ENCODE measurements at regions not wholly inside any gene's neighbourhood (a gene's known extent, or its start where the extent isn't known, plus 50 kb on each side); places are given as distances from the start of the nearest gene placed in this dataset.

DNA sequence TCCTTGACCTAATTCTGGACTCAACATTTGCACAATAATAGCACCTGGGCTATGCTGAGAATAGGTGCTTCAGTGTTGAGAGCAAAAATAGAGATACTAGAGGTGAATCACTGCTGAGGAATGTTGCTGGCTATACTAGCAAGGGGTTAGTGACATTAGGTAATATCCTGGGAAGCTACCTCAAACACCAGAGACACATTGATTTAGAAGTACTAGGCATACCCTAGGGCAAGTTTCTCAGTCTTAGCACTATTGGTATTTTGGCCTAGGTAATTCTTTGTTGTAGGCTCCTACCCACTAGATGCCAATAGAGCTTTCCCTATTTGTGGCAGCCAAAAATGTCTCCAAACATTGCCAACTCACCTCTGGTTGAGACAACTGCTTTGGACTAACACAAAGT is 484.0 kb upstream of the MBL2 start:
- TF ChIP-seq POLR2AphosphoS5 (IDR thresholded peaks at IDR 0.05) = no peak
- TF ChIP-seq, protein P1, sequence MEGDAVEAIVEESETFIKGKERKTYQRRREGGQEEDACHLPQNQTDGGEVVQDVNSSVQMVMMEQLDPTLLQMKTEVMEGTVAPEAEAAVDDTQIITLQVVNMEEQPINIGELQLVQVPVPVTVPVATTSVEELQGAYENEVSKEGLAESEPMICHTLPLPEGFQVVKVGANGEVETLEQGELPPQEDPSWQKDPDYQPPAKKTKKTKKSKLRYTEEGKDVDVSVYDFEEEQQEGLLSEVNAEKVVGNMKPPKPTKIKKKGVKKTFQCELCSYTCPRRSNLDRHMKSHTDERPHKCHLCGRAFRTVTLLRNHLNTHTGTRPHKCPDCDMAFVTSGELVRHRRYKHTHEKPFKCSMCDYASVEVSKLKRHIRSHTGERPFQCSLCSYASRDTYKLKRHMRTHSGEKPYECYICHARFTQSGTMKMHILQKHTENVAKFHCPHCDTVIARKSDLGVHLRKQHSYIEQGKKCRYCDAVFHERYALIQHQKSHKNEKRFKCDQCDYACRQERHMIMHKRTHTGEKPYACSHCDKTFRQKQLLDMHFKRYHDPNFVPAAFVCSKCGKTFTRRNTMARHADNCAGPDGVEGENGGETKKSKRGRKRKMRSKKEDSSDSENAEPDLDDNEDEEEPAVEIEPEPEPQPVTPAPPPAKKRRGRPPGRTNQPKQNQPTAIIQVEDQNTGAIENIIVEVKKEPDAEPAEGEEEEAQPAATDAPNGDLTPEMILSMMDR (IDR thresholded peaks at IDR 0.05 in 8 of 11, conservative IDR thresholded peaks at IDR 0.05 in 3 of 11) = no peak
- no peak for TF ChIP-seq POLR2A (IDR thresholded peaks at IDR 0.05)
- H3K4me1 ChIP-seq = no peaks in the 10 kb centered on the region
- H3K9me3 ChIP-seq = peaks cover 0 to 22% (median 13%) of the 10 kb centered on the region in 8 donors
- H3K27ac ChIP-seq = no peak overlapping the region
- intact Hi-C loops (cut with DNase I; ENCODE audit: low total_unique reads) = no loop called here
- no peak overlapping the region for H3K4me3 ChIP-seq
- H3K36me3 ChIP-seq = no peaks in the 10 kb centered on the region
- no peaks in the 10 kb centered on the region for H3K27me3 ChIP-seq (replicated peaks in 1 of 7)
- DNase-seq = no peak

DNA sequence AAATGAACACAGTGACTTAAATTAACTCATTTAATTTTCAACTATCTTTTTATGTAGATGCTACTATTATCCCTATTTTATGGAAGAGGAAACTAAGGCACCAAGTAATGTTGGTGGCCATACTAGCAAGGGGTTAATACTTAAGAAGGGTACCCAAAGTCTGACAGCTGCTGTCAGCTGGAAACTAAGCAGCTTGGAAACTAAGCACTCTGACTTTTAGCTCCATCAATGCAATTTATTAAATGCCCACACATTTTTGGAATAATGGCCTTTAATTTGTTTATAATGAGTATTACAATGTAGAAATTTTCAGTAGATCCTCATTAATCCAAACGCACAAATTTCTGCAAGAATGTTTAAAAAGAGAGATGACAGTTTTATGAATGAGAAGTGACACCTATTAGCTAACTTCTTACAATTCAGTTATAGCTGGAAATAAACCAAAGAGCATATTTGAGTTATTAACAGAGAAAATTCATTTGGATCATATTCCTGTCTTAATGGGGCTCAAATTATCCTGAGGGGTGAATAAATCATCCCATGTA is 483.1 kb upstream of the MBL2 start:
- Histone ChIP-seq H3K4me1 (no peaks in the 10 kb centered on the region), H3K4me3 (no peak overlapping the region), H3K27me3 (replicated peaks in 1 of 7) (no peaks in the 10 kb centered on the region), H3K27ac (no peak overlapping the region), H3K36me3 (no peaks in the 10 kb centered on the region), H3K9me3 (peaks cover 0 to 22% (median 15%) of the 10 kb centered on the region in 8 donors)
- DNase-seq = no peak
- 78 to 90% (median 78%) methylated on average over 1 of the region's 1 CpG for WGBS, 5 donors
- intact Hi-C loops (cut with DNase I; ENCODE audit: low total_unique reads) = no loop called here
- TF ChIP-seq POLR2AphosphoS5 (IDR thresholded peaks at IDR 0.05) = no peak

DNA sequence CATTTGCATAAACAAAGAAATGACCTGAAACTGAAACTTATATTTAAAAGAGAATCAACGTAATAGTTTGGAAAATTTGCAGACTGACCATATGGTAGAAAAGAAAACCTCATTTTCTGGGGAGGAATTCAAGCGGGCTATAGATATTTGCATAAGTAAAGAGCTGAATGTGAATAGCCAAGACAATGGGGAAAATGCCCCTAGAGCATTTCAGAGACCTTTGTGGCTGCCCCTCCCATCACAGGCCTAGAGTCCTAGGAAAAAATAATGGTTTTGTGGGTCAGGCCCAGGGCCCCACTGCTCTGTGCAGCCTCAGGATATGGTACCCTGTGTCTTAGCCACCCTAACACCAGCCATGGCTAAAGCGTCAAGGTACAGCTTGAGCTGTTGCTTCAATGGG is 480.6 kb upstream of the MBL2 start:
- Histone ChIP-seq H3K9me3 (peaks cover 0 to 25% (median 16%) of the 10 kb centered on the region in 8 donors), H3K4me3 (no peak overlapping the region), H3K36me3 (no peaks in the 10 kb centered on the region), H3K4me1 (no peaks in the 10 kb centered on the region), H3K27me3 (replicated peaks in 1 of 7) (no peaks in the 10 kb centered on the region), H3K27ac (no peak overlapping the region)
- TF ChIP-seq POLR2AphosphoS5 (IDR thresholded peaks at IDR 0.05) (no peak), POLR2A (IDR thresholded peaks at IDR 0.05) (no peak)
- TF ChIP-seq, protein P1 (IDR thresholded peaks at IDR 0.05 in 8 of 11, conservative IDR thresholded peaks at IDR 0.05 in 3 of 11) = no peak
- 54 to 63% (median 58%) methylated on average over 3 of the region's 3 CpGs for WGBS, 5 donors
- intact Hi-C loops (cut with DNase I; ENCODE audit: low total_unique reads) = no loop called here
- no peak for DNase-seq

DNA sequence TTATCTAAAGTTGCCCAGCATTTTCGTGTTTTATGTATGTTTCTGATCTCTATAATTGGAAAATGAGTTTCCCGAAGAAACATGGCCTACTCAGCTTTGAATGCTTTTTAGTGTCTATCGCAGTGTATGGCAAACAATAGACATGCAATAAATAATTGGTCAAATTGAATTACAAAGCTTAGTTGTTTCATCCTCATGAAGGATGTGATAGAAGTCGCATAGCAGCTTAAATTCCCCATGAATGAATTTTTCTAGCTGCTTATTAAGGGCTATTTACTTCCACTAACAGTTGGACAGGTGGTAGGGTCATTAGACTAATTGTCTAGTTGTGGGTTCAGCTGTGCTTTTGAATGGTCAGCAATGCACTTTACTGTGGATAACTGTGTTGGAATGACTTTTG is 467.3 kb upstream of the MBL2 start:
- 81 to 90% (median 87%) methylated on average over 4 of the region's 4 CpGs for WGBS, 5 donors
- TF ChIP-seq, protein P1 (IDR thresholded peaks at IDR 0.05 in 8 of 11, conservative IDR thresholded peaks at IDR 0.05 in 3 of 11) = no peak
- TF ChIP-seq POLR2A (IDR thresholded peaks at IDR 0.05) (no peak), POLR2AphosphoS5 (IDR thresholded peaks at IDR 0.05) (no peak)

DNA sequence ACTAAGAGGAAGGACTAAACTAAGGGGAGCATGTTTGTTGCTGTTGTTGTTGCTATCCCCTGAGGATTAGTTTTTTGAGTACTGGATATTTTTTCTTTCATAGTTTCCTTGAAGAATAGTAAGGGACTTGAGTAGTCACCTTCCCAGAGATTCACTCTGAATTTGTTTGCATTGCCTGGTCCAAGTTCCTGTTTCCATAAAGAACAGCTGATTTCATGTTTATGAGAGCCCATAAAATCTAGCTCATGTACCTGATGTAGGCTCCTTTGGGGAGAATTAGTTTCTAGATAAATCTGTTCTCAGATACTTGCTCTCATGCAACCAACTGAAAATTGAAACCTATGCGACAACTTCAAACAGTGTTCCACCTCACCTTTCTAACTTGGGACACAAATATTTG is 464.4 kb upstream of the MBL2 start:
- TF ChIP-seq POLR2A (IDR thresholded peaks at IDR 0.05) (no peak), POLR2AphosphoS5 (IDR thresholded peaks at IDR 0.05) (no peak)
- TF ChIP-seq, protein P1 (IDR thresholded peaks at IDR 0.05 in 8 of 11, conservative IDR thresholded peaks at IDR 0.05 in 3 of 11) = no peak
- Histone ChIP-seq H3K27ac (no peak overlapping the region), H3K9me3 (peaks cover 0 to 3% (median 0%) of the 10 kb centered on the region in 8 donors), H3K27me3 (replicated peaks in 1 of 7) (no peaks in the 10 kb centered on the region), H3K36me3 (no peaks in the 10 kb centered on the region), H3K4me3 (no peak overlapping the region), H3K4me1 (no peaks in the 10 kb centered on the region)
- 95 to 100% (median 97%) methylated on average over 1 of the region's 1 CpG for WGBS, 5 donors
- DNase-seq = no peak
- intact Hi-C loops (cut with DNase I; ENCODE audit: low total_unique reads) = no loop called here

More for the DNA sequence above, 467.3 kb upstream of the MBL2 start:
- Histone ChIP-seq H3K27ac (no peak overlapping the region), H3K9me3 (peaks cover 0 to 13% (median 0%) of the 10 kb centered on the region in 8 donors), H3K27me3 (replicated peaks in 1 of 7) (no peaks in the 10 kb centered on the region), H3K4me1 (no peaks in the 10 kb centered on the region), H3K36me3 (no peaks in the 10 kb centered on the region), H3K4me3 (no peak overlapping the region)
- intact Hi-C loops (cut with DNase I; ENCODE audit: low total_unique reads) = no loop called here
- no peak for DNase-seq
